ENCODE measurements at regions not wholly inside any gene's neighbourhood (a gene's known extent, or its start where the extent isn't known, plus 50 kb on each side); places are given as distances from the start of the nearest gene placed in this dataset.

DNA sequence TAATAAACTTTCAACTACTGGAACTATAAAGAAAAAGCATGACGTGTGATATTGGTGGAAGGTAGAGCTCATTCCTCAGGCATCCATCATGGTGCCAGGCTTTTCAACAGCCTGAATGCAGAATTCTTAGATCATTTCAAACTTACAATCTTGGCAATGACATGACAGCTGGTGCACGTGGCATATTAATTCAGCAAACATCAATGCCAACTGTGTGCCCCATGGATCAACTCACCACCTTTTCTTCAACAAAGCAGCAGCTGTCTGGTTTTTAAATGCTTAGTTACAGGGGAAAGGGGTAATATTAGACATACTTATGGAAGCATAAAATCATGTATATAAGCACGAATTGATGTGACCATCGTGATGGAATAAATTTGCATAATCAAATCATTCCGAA lies 56.0 kb upstream of the OR13F1 start:
- DNase-seq (ENCODE audit: low spot score): no peak
